ENCODE measurements at regions not wholly inside any gene's neighbourhood (a gene's known extent, or its start where the extent isn't known, plus 50 kb on each side); places are given as distances from the start of the nearest gene placed in this dataset.

- no peak for TF ChIP-seq CTCF (IDR thresholded peaks at IDR 0.05; ENCODE audit: insufficient read depth, low read depth, low read length)
- TF ChIP-seq EZH2 (IDR thresholded peaks at IDR 0.05; ENCODE audit: insufficient read depth, low read length): no peak
Observed at GRCh38 chr7:17598846-17599245, 300.4 kb downstream of the AHR start.

All from astrocyte (in vitro differentiated cells and primary cell).